ENCODE measurements at regions not wholly inside any gene's neighbourhood (a gene's known extent, or its start where the extent isn't known, plus 50 kb on each side); places are given as distances from the start of the nearest gene placed in this dataset.

DNA sequence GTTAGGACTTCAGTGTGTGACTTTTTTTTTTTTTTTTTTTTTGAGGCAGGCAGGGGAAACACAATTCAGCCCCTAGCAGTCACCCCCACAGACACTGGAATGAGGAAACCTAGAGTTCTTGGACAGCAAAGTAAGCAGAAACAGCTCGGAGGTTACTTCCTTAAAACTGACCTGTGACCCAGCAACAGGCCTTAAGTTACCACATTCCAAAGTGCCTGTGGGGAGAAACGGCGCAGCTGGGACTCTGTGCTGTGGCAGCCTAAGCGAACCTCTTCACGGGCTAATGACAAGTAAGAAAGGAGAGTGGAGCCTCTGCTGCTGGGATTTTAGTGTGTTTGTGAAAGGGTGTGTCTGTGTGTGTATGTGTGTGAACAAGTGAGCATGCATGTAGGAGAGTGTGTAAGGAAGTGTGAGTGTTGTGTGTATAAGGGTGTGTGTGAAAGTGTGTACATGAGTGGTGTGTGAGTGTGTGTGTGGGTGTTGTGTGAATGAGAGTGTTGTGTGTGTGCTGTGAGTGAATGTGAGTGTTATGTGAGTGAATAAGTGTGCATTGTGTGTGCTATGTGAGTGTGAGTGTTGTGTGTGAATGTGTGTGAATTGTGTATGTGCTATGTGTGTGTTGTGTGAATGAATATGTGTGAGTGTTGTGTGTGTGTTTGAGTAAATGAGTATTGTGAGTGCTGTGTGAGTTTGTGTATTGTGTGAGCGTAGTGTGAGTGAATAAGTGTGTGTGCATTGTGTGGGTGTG is 180.8 kb downstream of the BRINP2 start:
- TF ChIP-seq, protein P1, sequence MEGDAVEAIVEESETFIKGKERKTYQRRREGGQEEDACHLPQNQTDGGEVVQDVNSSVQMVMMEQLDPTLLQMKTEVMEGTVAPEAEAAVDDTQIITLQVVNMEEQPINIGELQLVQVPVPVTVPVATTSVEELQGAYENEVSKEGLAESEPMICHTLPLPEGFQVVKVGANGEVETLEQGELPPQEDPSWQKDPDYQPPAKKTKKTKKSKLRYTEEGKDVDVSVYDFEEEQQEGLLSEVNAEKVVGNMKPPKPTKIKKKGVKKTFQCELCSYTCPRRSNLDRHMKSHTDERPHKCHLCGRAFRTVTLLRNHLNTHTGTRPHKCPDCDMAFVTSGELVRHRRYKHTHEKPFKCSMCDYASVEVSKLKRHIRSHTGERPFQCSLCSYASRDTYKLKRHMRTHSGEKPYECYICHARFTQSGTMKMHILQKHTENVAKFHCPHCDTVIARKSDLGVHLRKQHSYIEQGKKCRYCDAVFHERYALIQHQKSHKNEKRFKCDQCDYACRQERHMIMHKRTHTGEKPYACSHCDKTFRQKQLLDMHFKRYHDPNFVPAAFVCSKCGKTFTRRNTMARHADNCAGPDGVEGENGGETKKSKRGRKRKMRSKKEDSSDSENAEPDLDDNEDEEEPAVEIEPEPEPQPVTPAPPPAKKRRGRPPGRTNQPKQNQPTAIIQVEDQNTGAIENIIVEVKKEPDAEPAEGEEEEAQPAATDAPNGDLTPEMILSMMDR (IDR thresholded peaks at IDR 0.05), result no peak
- no peak for TF ChIP-seq POLR2A (IDR thresholded peaks at IDR 0.05)

Measured in breast epithelium (tissue), 3 donors.